Breast epithelium (tissue), 3 donors: ENCODE measurements at regions not wholly inside any gene's neighbourhood (a gene's known extent, or its start where the extent isn't known, plus 50 kb on each side); places are given as distances from the start of the nearest gene placed in this dataset.

ENCODE experiments used
- POLR2A ChIP-seq: fragments of 450-650 bp; IDR thresholded peaks from one replicate; pipeline ENCODE4 v1.6.1; 2016; ENCODE audit warnings: antibody characterized with exemption, mild to moderate bottlenecking, moderate library complexity
- TF ChIP-seq, protein P1 (sequence below), 3 donors: fragments of 450-650 bp; IDR thresholded peaks; one replicate each; pipeline ENCODE4 v1.5.1; 2016 to 2017; ENCODE audit warnings: antibody characterized with exemption in 3 of 3, mild to moderate bottlenecking in 3 of 3, moderate library complexity in 3 of 3

DNA sequence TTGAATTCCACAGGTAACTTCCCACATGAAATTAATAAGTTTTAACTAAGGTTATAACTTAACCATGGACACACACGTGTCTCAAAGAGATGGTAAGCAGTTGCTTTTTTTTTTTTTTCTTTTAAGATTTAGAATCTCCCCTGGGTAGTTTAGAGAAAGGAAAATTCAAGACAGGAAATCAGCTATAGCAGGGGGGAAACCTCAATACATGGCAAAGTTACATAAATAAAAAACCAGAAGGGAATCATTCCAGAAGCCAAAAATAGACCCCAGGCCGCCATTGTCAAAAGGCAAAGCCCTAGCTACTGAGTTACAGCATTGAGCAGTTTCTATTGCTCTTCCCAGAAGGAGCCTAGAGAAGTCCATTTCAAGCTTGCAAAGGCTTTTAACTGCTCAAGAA lies 91.5 kb upstream of the ZNF236 start:
- TF ChIP-seq, protein P1, sequence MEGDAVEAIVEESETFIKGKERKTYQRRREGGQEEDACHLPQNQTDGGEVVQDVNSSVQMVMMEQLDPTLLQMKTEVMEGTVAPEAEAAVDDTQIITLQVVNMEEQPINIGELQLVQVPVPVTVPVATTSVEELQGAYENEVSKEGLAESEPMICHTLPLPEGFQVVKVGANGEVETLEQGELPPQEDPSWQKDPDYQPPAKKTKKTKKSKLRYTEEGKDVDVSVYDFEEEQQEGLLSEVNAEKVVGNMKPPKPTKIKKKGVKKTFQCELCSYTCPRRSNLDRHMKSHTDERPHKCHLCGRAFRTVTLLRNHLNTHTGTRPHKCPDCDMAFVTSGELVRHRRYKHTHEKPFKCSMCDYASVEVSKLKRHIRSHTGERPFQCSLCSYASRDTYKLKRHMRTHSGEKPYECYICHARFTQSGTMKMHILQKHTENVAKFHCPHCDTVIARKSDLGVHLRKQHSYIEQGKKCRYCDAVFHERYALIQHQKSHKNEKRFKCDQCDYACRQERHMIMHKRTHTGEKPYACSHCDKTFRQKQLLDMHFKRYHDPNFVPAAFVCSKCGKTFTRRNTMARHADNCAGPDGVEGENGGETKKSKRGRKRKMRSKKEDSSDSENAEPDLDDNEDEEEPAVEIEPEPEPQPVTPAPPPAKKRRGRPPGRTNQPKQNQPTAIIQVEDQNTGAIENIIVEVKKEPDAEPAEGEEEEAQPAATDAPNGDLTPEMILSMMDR (IDR thresholded peaks at IDR 0.05) = no peak
- TF ChIP-seq POLR2A = no peak
